Small intestine (tissue), 7 donors: ENCODE measurements at regions not wholly inside any gene's neighbourhood (a gene's known extent, or its start where the extent isn't known, plus 50 kb on each side); places are given as distances from the start of the nearest gene placed in this dataset.

Source experiments
- DNase-seq, 2 donors: peaks; one replicate each; pipeline versions ENCODE4 v3.0.0 to v3.0.0-alpha.2; 2013
- FAIRE-seq: peaks from 2 replicates; lab custom pipeline; 2012; peaks lifted over from hg19 to GRCh38; lab: Jason Lieb, UNC
- H3K27ac ChIP-seq, 3 donors: one replicate each; pipeline ENCODE4 v1.5.1; 2013; ENCODE audit warnings: low read length in 2 of 3, mild to moderate bottlenecking in 2 of 3, control low read depth in 1 of 3, inconsistent platforms in 1 of 3, low read depth in 1 of 3, moderate library complexity in 1 of 3
- H3K27me3 ChIP-seq, 3 donors: one replicate each; pipeline ENCODE4 v1.6.1; 2013; ENCODE audit warnings: low read length in 3 of 3, inconsistent platforms in 1 of 3; ENCODE audit not compliant: control insufficient read depth in 3 of 3, insufficient read depth in 3 of 3
- H3K36me3 ChIP-seq, 3 donors: one replicate each; pipeline ENCODE4 v1.6.1; 2013; ENCODE audit warnings: low read length in 3 of 3, inconsistent platforms in 1 of 3, low read depth in 1 of 3, mild to moderate bottlenecking in 1 of 3, moderate library complexity in 1 of 3; ENCODE audit not compliant: control insufficient read depth in 3 of 3, insufficient read depth in 2 of 3
- H3K4me1 ChIP-seq, 3 donors: one replicate each; pipeline ENCODE4 v1.6.1; 2013; ENCODE audit warnings: low read length in 2 of 3, inconsistent platforms in 1 of 3, low read depth in 1 of 3, mild to moderate bottlenecking in 1 of 3, moderate library complexity in 1 of 3; ENCODE audit not compliant: control insufficient read depth in 3 of 3, insufficient read depth in 2 of 3
- H3K4me3 ChIP-seq, 3 donors: one replicate each; pipeline ENCODE4 v1.5.1; 2013; ENCODE audit warnings: low read length in 3 of 3, control low read depth in 1 of 3, inconsistent platforms in 1 of 3, low read depth in 1 of 3, mild to moderate bottlenecking in 1 of 3, moderate library complexity in 1 of 3
- H3K9me3 ChIP-seq, 2 donors: one replicate each; pipeline ENCODE4 v1.6.1; 2013; ENCODE audit warnings: low read depth in 1 of 2, low read length in 1 of 2; ENCODE audit not compliant: control insufficient read depth in 2 of 2, insufficient read depth in 1 of 2
- WGBS, 3 donors: extraction: QIAGEN DNeasy Blood & Tissue Kit; methylation state at CpG; one replicate each; pipeline ENCODE4 v1.1.7; 2013; 5-methylcytosine and 5-hydroxymethylcytosine counted together
- donor health status: healthy with polysubstance abuse.
- donor health status: control.
- donor health status: control.
- donor health status: Bipolar disorder and iron deficiency.
- donor health status: healthy.

DNA sequence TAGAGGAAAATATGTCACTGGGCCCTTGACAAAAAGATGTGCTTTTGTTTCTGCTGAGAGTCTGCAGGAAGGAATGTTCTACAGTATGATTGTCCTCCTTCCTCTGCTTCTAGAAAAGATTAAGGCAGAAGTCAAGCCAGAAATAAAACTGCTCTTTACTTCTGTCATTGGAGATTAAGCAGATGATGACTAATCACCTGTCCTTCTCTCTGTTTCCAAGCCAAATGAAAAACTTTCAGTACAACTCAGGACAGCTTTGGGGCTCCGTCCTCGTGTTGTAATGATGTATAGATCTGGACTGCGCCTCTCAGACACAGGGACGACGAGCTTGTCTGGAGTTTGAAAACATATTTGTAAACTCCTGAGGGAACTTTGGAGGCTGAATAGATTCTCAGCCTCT is 159.3 kb downstream of the DYRK2 start:
- Histone ChIP-seq H3K4me3 (no peak overlapping the region), H3K4me1 (peaks cover 0 to 4% (median 0%) of the 10 kb centered on the region in 3 donors), H3K9me3 (no peaks in the 10 kb centered on the region), H3K36me3 (no peaks in the 10 kb centered on the region), H3K27ac (no peak overlapping the region), H3K27me3 (peaks cover 0 to 2% (median 0%) of the 10 kb centered on the region in 3 donors)
- whole genome bisulfite sequencing, 3 donors, result 61 to 84% (median 83%) methylated on average over 5 of the region's 5 CpGs
- no peak for FAIRE-seq
- DNase-seq, result no peak

DNA sequence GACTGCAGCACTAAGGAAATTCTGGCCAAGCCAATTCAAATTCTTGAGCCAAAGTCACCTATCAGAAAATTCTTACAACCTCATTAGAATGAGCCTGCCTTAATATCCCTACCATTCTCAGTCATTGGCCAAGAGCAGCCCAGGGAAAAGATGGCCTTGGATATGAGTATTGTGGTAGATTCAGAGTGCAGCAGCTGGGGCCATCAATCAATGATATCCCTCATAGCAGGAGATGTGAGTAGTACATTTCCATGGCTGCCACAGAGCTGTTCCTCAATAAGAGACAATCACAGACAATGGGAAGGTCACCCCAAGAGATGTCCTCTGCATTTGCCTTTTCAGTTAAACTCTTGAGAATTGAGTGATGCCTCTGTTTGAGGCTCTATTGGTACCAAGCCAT is 161.6 kb downstream of the DYRK2 start:
- FAIRE-seq (no peak), DNase-seq (no peak)
- Histone ChIP-seq H3K27me3 (peaks cover 0 to 2% (median 0%) of the 10 kb centered on the region in 3 donors), H3K4me1 (peaks cover 0 to 4% (median 0%) of the 10 kb centered on the region in 3 donors), H3K27ac (no peak overlapping the region), H3K9me3 (peaks cover 0 to 4% of the 10 kb centered on the region in 2 donors), H3K4me3 (no peak overlapping the region), H3K36me3 (no peaks in the 10 kb centered on the region)

DNA sequence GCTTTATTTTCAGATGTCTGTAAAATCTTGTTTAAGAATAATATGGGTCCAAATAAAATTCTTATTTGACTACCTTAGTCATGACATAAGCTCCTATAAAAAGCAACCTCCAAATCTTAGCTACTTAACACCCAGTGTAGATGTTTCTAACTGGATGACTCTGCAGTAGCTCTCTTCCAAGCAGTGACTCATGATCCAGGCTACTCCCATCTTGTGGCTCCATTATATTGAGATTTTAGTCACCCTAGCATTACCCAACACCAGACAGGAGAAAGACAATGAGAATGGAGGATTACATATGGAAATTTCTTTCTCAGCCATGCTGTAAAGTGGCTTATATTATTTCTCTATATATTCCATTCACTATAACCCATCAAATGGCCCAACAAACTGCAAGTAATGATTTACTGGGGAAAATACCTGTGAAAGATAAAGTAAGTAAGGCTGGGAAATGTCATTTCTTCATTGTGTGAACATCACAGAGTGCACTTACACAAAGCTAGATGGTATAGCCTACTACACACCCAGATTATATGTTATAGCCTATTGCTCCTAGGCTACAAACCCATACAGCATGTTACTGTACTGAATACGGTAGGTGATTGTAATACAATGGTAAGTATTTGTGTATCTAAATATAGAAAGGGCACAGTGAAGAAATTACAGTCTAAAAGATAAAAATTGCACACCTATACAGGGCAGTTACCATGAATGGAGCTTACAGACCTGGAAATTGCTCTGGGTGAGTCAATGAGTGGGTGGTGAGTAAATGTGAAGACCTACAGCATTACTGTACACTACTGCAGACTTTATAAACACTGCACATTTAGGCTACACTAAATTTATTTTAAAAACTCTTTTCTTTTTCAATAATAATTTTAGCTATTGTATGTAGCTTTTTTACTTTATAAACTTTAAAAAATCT is 163.2 kb downstream of the DYRK2 start:
- Histone ChIP-seq H3K36me3 (no peaks in the 10 kb centered on the region), H3K27me3 (no peaks in the 10 kb centered on the region), H3K4me3 (no peak overlapping the region), H3K27ac (no peak overlapping the region), H3K4me1 (peaks cover 0 to 1% (median 0%) of the 10 kb centered on the region in 3 donors), H3K9me3 (peaks cover 0 to 9% of the 10 kb centered on the region in 2 donors)
- WGBS, 3 donors, result 93 to 98% (median 96%) methylated on average over 1 of the region's 1 CpG
- DNase-seq, result no peak
- FAIRE-seq, result no peak

DNA sequence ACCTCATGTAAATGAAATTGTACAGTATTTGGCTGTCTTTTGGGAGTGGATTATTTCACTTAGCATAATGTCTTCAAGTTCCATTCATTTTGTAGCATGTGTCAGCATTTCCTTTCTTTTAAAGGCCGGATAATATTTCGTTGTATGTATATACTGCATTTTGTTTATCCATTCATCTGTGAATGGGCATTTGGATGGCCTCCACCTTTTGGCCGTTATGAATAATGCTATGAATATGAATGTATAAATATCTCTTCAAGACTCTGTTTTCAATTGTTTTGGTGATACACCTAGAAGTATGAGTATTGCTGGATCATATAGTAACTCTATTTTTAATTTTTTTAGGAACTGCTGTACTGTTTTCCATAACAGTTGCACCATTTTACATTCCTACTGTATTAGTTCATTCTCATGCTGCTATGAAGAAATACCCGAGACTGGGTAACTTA is 164.9 kb downstream of the DYRK2 start:
- Histone ChIP-seq H3K36me3 (no peaks in the 10 kb centered on the region), H3K4me1 (no peaks in the 10 kb centered on the region), H3K9me3 (peaks cover 0 to 9% of the 10 kb centered on the region in 2 donors), H3K4me3 (no peak overlapping the region), H3K27ac (no peak overlapping the region), H3K27me3 (no peaks in the 10 kb centered on the region)
- FAIRE-seq (no peak), DNase-seq (no peak)
- WGBS, 3 donors, result 73 to 87% (median 83%) methylated on average over 4 of the region's 4 CpGs

DNA sequence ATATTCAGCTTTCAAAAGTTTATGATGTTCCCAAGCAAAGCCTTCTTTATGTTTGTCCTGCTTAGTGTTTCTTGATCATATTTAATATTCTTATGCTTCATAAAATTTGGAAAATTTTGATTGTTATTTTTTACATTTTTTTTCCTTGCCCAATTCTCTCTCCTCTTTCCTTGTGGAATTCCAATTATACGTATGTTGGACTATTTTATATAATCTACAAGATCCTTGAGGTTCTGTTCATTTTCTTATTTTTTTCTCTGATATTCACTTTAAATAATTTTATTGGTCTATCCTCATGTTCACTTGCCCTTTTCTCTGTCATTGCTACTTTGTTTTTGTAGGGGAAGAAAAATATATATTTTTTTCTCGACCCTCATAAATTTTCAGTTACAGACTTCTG is 167.7 kb downstream of the DYRK2 start:
- H3K27ac ChIP-seq, result no peak overlapping the region
- no peaks in the 10 kb centered on the region for H3K36me3 ChIP-seq
- DNase-seq, result no peak
- no peaks in the 10 kb centered on the region for H3K4me1 ChIP-seq
- no peaks in the 10 kb centered on the region for H3K27me3 ChIP-seq
- FAIRE-seq, result no peak
- 96 to 97% (median 96%) methylated on average over 2 of the region's 2 CpGs for WGBS, 3 donors
- no peak overlapping the region for H3K4me3 ChIP-seq
- peaks cover 0 to 9% of the 10 kb centered on the region in 2 donors for H3K9me3 ChIP-seq

DNA sequence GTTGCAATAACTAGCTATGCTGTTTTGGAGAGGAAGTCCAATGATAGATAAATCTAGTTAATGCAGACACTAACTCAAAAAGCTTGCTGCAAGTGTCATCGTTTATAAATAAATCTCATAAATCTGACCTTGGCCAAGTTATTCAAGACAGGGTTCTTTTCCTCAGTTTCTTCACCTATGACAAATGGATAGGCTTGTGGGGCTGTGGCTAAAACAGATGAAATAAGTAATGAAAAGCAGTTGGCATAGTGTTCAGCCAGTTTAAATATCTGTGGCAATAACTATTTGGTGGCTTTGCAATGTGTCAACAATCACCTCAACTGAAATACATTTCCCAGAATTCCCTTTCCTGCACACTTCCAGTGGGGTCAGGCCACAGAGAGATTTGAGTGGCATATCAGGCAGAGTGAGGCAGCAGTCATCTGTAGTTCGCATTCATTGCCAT is 169.9 kb downstream of the DYRK2 start:
- DNase-seq, result no peak
- no peak for FAIRE-seq
- Histone ChIP-seq H3K4me3 (no peak overlapping the region), H3K9me3 (peaks cover 0 to 9% of the 10 kb centered on the region in 2 donors), H3K27ac (no peak overlapping the region), H3K36me3 (no peaks in the 10 kb centered on the region), H3K4me1 (no peaks in the 10 kb centered on the region), H3K27me3 (no peaks in the 10 kb centered on the region)
- 92 to 96% (median 93%) methylated on average over 2 of the region's 2 CpGs for WGBS, 3 donors

DNA sequence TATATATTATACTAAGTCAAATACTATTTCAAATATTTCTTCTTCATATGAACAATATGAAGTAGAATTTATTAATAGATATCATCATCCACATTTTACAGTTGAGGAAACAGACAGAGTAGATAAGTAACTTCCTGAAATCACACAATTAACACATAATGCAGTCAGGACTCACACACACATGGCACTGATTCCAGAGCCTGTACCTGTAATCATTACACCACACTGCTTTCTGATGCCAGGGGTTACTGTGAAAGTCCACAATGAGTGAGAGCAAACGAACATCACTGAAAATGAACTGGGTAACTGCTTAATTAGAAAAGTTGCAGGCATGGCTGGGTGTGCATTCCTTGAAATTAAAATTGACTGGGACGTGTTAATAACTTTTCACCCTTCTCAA is 169.3 kb upstream of the IFNG-AS1 start:
- Histone ChIP-seq H3K27ac (no peak overlapping the region), H3K4me3 (no peak overlapping the region), H3K36me3 (no peaks in the 10 kb centered on the region), H3K27me3 (no peaks in the 10 kb centered on the region), H3K9me3 (peaks cover 0 to 7% of the 10 kb centered on the region in 2 donors), H3K4me1 (no peaks in the 10 kb centered on the region)
- FAIRE-seq (no peak), DNase-seq (no peak)
- 54 to 69% (median 58%) methylated on average over 2 of the region's 2 CpGs for WGBS, 3 donors

DNA sequence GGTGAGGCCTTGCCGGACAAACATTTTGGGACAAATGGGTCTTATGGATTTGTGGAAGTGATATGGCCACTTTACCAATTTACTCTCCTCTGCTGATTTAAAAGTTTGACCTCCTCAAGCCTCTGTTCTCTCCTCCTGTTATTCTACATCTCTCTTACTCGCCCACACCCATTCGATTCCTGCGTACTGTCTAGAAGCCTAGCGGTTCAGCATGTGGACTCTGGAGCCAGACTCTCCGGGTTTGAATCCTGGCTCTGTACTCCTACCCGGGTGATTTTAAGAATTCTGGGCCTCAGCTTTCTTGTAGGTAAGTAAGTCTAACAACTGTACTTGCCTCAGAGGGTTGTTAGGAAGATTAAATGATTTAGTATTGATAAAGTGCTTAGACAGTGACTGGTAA is 168.6 kb upstream of the IFNG-AS1 start:
- no peak for FAIRE-seq
- DNase-seq, result no peak
- Histone ChIP-seq H3K9me3 (no peaks in the 10 kb centered on the region), H3K4me1 (no peaks in the 10 kb centered on the region), H3K36me3 (no peaks in the 10 kb centered on the region), H3K27me3 (no peaks in the 10 kb centered on the region), H3K4me3 (no peak overlapping the region), H3K27ac (no peak overlapping the region)
- WGBS, 3 donors, result 77 to 82% (median 79%) methylated on average over 7 of the region's 7 CpGs
